ENCODE measurements at regions not wholly inside any gene's neighbourhood (a gene's known extent, or its start where the extent isn't known, plus 50 kb on each side); places are given as distances from the start of the nearest gene placed in this dataset.
"Not testable (repeated sequence)": the region's sequence is repeated elsewhere in the genome, so short reads cannot be mapped to it uniquely, and the experiment has no call there.

- DNase-seq (ENCODE audit: low spot score), result no peak
Observed at GRCh38 chr20:40073535-40074111, 615.4 kb downstream of the MAFB start.

- DNase-seq (ENCODE audit: low spot score), result no peak
Observed at GRCh38 chr20:40072907-40073306, 616.1 kb downstream of the MAFB start.

- DNase-seq (ENCODE audit: low spot score), result no peak
Observed at GRCh38 chr20:40056171-40056570, 632.9 kb downstream of the MAFB start.

- DNase-seq (ENCODE audit: low spot score), result peak; percentile 24
Observed at GRCh38 chr20:40055711-40056110, 633.3 kb downstream of the MAFB start.

GRCh38 chr20:40054311-40054710 lies 634.7 kb downstream of the MAFB start:
- no peak for DNase-seq (ENCODE audit: low spot score)

GRCh38 chr20:40050596-40050995 lies 638.4 kb downstream of the MAFB start:
- no peak for DNase-seq (ENCODE audit: low spot score)

- no peak for DNase-seq (ENCODE audit: low spot score)
Observed at GRCh38 chr20:40049854-40050253, 639.2 kb downstream of the MAFB start.

- DNase-seq (ENCODE audit: low spot score), result no peak
Observed at GRCh38 chr20:40046703-40047102, 642.3 kb downstream of the MAFB start.

- no peak for DNase-seq (ENCODE audit: low spot score)
Observed at GRCh38 chr20:40037511-40037910, 651.5 kb downstream of the MAFB start.

GRCh38 chr20:40029589-40029988 lies 659.4 kb downstream of the MAFB start:
- DNase-seq (ENCODE audit: low spot score), result no peak

GRCh38 chr20:40019510-40019909 lies 669.5 kb downstream of the MAFB start:
- no peak for DNase-seq (ENCODE audit: low spot score)

- no peak for DNase-seq (ENCODE audit: low spot score)
Observed at GRCh38 chr20:40017765-40018164, 671.3 kb downstream of the MAFB start.

GRCh38 chr20:40016890-40017289 lies 672.1 kb downstream of the MAFB start:
- DNase-seq (ENCODE audit: low spot score), result no peak

- DNase-seq (ENCODE audit: low spot score), result peak; percentile 20
Observed at GRCh38 chr20:40016392-40016791, 672.6 kb downstream of the MAFB start.

GRCh38 chr20:40012026-40012425 lies 677.0 kb downstream of the MAFB start:
- DNase-seq (ENCODE audit: low spot score), result not testable (repeated sequence)

GRCh38 chr20:40010483-40010882 lies 678.6 kb downstream of the MAFB start:
- DNase-seq (ENCODE audit: low spot score), result no peak

- DNase-seq (ENCODE audit: low spot score), result no peak
Observed at GRCh38 chr20:40009542-40009941, 679.5 kb downstream of the MAFB start.

- DNase-seq (ENCODE audit: low spot score), result no peak
Observed at GRCh38 chr20:40008177-40008576, 680.9 kb downstream of the MAFB start.

GRCh38 chr20:40006168-40006860 lies 682.7 kb downstream of the MAFB start:
- no peak for DNase-seq (ENCODE audit: low spot score)

GRCh38 chr20:40004092-40004491 lies 684.9 kb downstream of the MAFB start:
- DNase-seq (ENCODE audit: low spot score), result not testable (repeated sequence)

GRCh38 chr20:39993742-39994141 lies 695.3 kb downstream of the MAFB start:
- no peak for DNase-seq (ENCODE audit: low spot score)

- no peak for DNase-seq (ENCODE audit: low spot score)
Observed at GRCh38 chr20:39990692-39991091, 698.3 kb downstream of the MAFB start.

- DNase-seq (ENCODE audit: low spot score), result no peak
Observed at GRCh38 chr20:39988991-39989390, 700.0 kb downstream of the MAFB start.
